Vagina (tissue), 2 donors: ENCODE measurements at regions not wholly inside any gene's neighbourhood (a gene's known extent, or its start where the extent isn't known, plus 50 kb on each side); places are given as distances from the start of the nearest gene placed in this dataset.

Experiments used
- POLR2A ChIP-seq, 2 donors: fragments of 450-650 bp; IDR thresholded peaks; one replicate each; pipeline ENCODE4 v1.6.1; 2017; ENCODE audit warnings: antibody characterized with exemption in 2 of 2, mild to moderate bottlenecking in 2 of 2, moderate library complexity in 2 of 2
- TF ChIP-seq, protein P1 (sequence below), 3 experiments: fragments of 450-650 bp in 2 of 3; fragments of 200-600 bp in 1 of 3; sonication (generic) in 1 of 3; IDR thresholded peaks; one replicate each; pipeline ENCODE4 v1.5.1; 2017 to 2019; ENCODE audit warnings: antibody characterized with exemption in 3 of 3, mild to moderate bottlenecking in 2 of 3, moderate library complexity in 2 of 3

- TF ChIP-seq, protein P1, sequence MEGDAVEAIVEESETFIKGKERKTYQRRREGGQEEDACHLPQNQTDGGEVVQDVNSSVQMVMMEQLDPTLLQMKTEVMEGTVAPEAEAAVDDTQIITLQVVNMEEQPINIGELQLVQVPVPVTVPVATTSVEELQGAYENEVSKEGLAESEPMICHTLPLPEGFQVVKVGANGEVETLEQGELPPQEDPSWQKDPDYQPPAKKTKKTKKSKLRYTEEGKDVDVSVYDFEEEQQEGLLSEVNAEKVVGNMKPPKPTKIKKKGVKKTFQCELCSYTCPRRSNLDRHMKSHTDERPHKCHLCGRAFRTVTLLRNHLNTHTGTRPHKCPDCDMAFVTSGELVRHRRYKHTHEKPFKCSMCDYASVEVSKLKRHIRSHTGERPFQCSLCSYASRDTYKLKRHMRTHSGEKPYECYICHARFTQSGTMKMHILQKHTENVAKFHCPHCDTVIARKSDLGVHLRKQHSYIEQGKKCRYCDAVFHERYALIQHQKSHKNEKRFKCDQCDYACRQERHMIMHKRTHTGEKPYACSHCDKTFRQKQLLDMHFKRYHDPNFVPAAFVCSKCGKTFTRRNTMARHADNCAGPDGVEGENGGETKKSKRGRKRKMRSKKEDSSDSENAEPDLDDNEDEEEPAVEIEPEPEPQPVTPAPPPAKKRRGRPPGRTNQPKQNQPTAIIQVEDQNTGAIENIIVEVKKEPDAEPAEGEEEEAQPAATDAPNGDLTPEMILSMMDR (IDR thresholded peaks at IDR 0.05), result no peak
- no peak for TF ChIP-seq POLR2A (IDR thresholded peaks at IDR 0.05)
Measured at GRCh38 chr4:13108096-13108495, 376.0 kb downstream of the RAB28 start.
